Neuron (in vitro differentiated cells): ENCODE measurements at regions not wholly inside any gene's neighbourhood (a gene's known extent, or its start where the extent isn't known, plus 50 kb on each side); places are given as distances from the start of the nearest gene placed in this dataset.
"Not testable (repeated sequence)": the region's sequence is repeated elsewhere in the genome, so short reads cannot be mapped to it uniquely, and the experiment has no call there.

ENCODE experiments used
- H2AFZ ChIP-seq: one replicate; pipeline ENCODE4 v1.6.1; 2013; ENCODE audit warnings: low read depth, mild to moderate bottlenecking, inconsistent platforms, low read length, moderate library complexity
- H3K27me3 ChIP-seq: one replicate; pipeline ENCODE4 v1.6.1; 2013; ENCODE audit warnings: low read length; ENCODE audit not compliant: insufficient read depth
- H3K36me3 ChIP-seq: one replicate; pipeline ENCODE4 v1.6.1; 2013; ENCODE audit warnings: low read length; ENCODE audit not compliant: insufficient read depth
- H3K4me1 ChIP-seq: one replicate; pipeline ENCODE4 v1.6.1; 2013; ENCODE audit warnings: low read length; ENCODE audit not compliant: insufficient read depth
- H3K4me3 ChIP-seq: 2 replicates; pipeline ENCODE4 v1.5.1; 2013; ENCODE audit warnings: mild to moderate bottlenecking, low read length, moderate library complexity
- H3K9me3 ChIP-seq: one replicate; pipeline ENCODE4 v1.6.1; 2013; ENCODE audit warnings: low read length

GRCh38 chr1:201633811-201634210 is 94.9 kb downstream of the NAV1 start:
- H3K4me1 ChIP-seq, result peaks cover 9% of the 10 kb centered on the region
- H3K4me3 ChIP-seq, result no peak overlapping the region
- no peaks in the 10 kb centered on the region for H3K27me3 ChIP-seq
- H2AFZ ChIP-seq, result no peak overlapping the region
- no peaks in the 10 kb centered on the region for H3K9me3 ChIP-seq
- no peaks in the 10 kb centered on the region for H3K36me3 ChIP-seq

GRCh38 chr1:201634261-201634660 is 95.3 kb downstream of the NAV1 start:
- Histone ChIP-seq H3K4me1 (peaks cover 9% of the 10 kb centered on the region), H3K36me3 (no peaks in the 10 kb centered on the region), H3K27me3 (no peaks in the 10 kb centered on the region), H3K4me3 (no peak overlapping the region), H2AFZ (no peak overlapping the region), H3K9me3 (no peaks in the 10 kb centered on the region)

GRCh38 chr1:201636097-201636496 is 97.2 kb downstream of the NAV1 start:
- H3K27me3 ChIP-seq, result no peaks in the 10 kb centered on the region
- H2AFZ ChIP-seq, result no peak overlapping the region
- H3K4me3 ChIP-seq, result no peak overlapping the region
- H3K36me3 ChIP-seq, result no peaks in the 10 kb centered on the region
- peaks cover 9% of the 10 kb centered on the region for H3K4me1 ChIP-seq
- H3K9me3 ChIP-seq, result no peaks in the 10 kb centered on the region

GRCh38 chr1:201636510-201636971 is 97.6 kb downstream of the NAV1 start:
- H3K4me3 ChIP-seq, result no peak overlapping the region
- peaks cover 9% of the 10 kb centered on the region for H3K4me1 ChIP-seq
- H3K36me3 ChIP-seq, result no peaks in the 10 kb centered on the region
- H3K27me3 ChIP-seq, result no peaks in the 10 kb centered on the region
- H3K9me3 ChIP-seq, result no peaks in the 10 kb centered on the region
- H2AFZ ChIP-seq, result no peak overlapping the region

- H3K27me3 ChIP-seq, result no peaks in the 10 kb centered on the region
- no peaks in the 10 kb centered on the region for H3K36me3 ChIP-seq
- no peak overlapping the region for H3K4me3 ChIP-seq
- no peaks in the 10 kb centered on the region for H3K9me3 ChIP-seq
- H2AFZ ChIP-seq, result no peak overlapping the region
- H3K4me1 ChIP-seq, result peaks cover 9% of the 10 kb centered on the region
These were observed 98.6 kb downstream of the NAV1 start for GRCh38 chr1:201637282-201638079.

- peaks cover 9% of the 10 kb centered on the region for H3K4me1 ChIP-seq
- no peaks in the 10 kb centered on the region for H3K36me3 ChIP-seq
- H2AFZ ChIP-seq, result no peak overlapping the region
- H3K27me3 ChIP-seq, result no peaks in the 10 kb centered on the region
- no peak overlapping the region for H3K4me3 ChIP-seq
- H3K9me3 ChIP-seq, result no peaks in the 10 kb centered on the region
These were observed 100.5 kb downstream of the NAV1 start for GRCh38 chr1:201639391-201639790.

- no peaks in the 10 kb centered on the region for H3K27me3 ChIP-seq
- H3K9me3 ChIP-seq, result no peaks in the 10 kb centered on the region
- no peaks in the 10 kb centered on the region for H3K36me3 ChIP-seq
- H3K4me3 ChIP-seq, result no peak overlapping the region
- peaks cover 9% of the 10 kb centered on the region for H3K4me1 ChIP-seq
- no peak overlapping the region for H2AFZ ChIP-seq
These were observed 100.9 kb downstream of the NAV1 start for GRCh38 chr1:201639826-201640225.

GRCh38 chr1:201640624-201641023 is 101.7 kb downstream of the NAV1 start:
- no peak overlapping the region for H3K4me3 ChIP-seq
- H3K36me3 ChIP-seq, result no peaks in the 10 kb centered on the region
- H3K9me3 ChIP-seq, result no peaks in the 10 kb centered on the region
- no peak overlapping the region for H2AFZ ChIP-seq
- H3K27me3 ChIP-seq, result no peaks in the 10 kb centered on the region
- H3K4me1 ChIP-seq, result peaks cover 9% of the 10 kb centered on the region

GRCh38 chr1:201641524-201642253 is 102.8 kb downstream of the NAV1 start:
- H3K27me3 ChIP-seq, result no peaks in the 10 kb centered on the region

GRCh38 chr1:201643835-201644104 is 104.8 kb downstream of the NAV1 start:
- H2AFZ ChIP-seq, result no peak overlapping the region

More at GRCh38 chr1:201641524-201642253, 102.8 kb downstream of the NAV1 start:
- H3K4me1 ChIP-seq, result peaks cover under 1% of the 10 kb centered on the region
- H2AFZ ChIP-seq, result no peak overlapping the region
- H3K4me3 ChIP-seq, result no peak overlapping the region
- no peaks in the 10 kb centered on the region for H3K9me3 ChIP-seq
- no peaks in the 10 kb centered on the region for H3K36me3 ChIP-seq

GRCh38 chr1:201644197-201644596 is 105.3 kb downstream of the NAV1 start:
- H2AFZ ChIP-seq, result no peak overlapping the region

More at GRCh38 chr1:201643835-201644104, 104.8 kb downstream of the NAV1 start:
- Histone ChIP-seq H3K27me3 (no peaks in the 10 kb centered on the region), H3K4me3 (no peak overlapping the region), H3K36me3 (no peaks in the 10 kb centered on the region), H3K9me3 (no peaks in the 10 kb centered on the region), H3K4me1 (peaks cover 9% of the 10 kb centered on the region)

GRCh38 chr1:201645000-201645399 is 106.1 kb downstream of the NAV1 start:
- H2AFZ ChIP-seq, H3K36me3 ChIP-seq, H3K4me1 ChIP-seq, H3K4me3 ChIP-seq, H3K27me3 ChIP-seq, H3K9me3 ChIP-seq: not testable (repeated sequence)

More at GRCh38 chr1:201644197-201644596, 105.3 kb downstream of the NAV1 start:
- no peaks in the 10 kb centered on the region for H3K9me3 ChIP-seq
- no peaks in the 10 kb centered on the region for H3K27me3 ChIP-seq
- H3K4me3 ChIP-seq, result no peak overlapping the region
- H3K36me3 ChIP-seq, result no peaks in the 10 kb centered on the region
- peaks cover 9% of the 10 kb centered on the region for H3K4me1 ChIP-seq

GRCh38 chr1:201645956-201646355 is 107.0 kb downstream of the NAV1 start:
- no peak overlapping the region for H2AFZ ChIP-seq
- H3K27me3 ChIP-seq, result no peaks in the 10 kb centered on the region
- peaks cover 13% of the 10 kb centered on the region for H3K4me1 ChIP-seq
- no peaks in the 10 kb centered on the region for H3K36me3 ChIP-seq
- no peaks in the 10 kb centered on the region for H3K9me3 ChIP-seq
- no peak overlapping the region for H3K4me3 ChIP-seq
